ENCODE measurements at regions not wholly inside any gene's neighbourhood (a gene's known extent, or its start where the extent isn't known, plus 50 kb on each side); places are given as distances from the start of the nearest gene placed in this dataset.

DNA sequence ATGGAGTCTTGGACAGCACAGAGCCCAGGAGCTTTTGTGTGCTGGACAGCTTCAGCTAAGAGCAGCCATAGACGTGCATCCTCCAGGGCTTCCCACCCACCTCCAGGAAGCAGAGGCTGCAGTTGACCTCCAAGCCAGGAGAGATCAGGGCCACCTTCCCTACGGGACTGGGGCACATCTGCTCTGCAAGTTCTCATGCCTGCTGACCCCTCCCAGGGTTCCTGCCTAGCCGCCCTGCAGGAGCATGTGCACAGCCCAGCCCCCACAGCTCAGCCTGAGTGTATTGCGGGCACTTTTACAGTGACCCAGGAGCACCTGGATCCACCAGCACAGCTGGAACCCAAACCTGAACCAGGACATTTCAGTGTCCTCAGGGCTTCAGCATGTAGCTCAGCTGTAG, 915.2 kb downstream of the RPS29 start:
- no peaks in the 10 kb centered on the region for H3K4me1 ChIP-seq (ENCODE audit: control insufficient read depth in 2 of 2, insufficient read depth in 2 of 2, low read length in 2 of 2)
- CTCF ChIA-PET = no interaction called here
- no peaks in the 10 kb centered on the region for H3K27me3 ChIP-seq (replicated peaks in 1 of 4; ENCODE audit: control extremely low read depth in 1 of 4, control insufficient read depth in 3 of 4, insufficient read depth in 4 of 4, low read length in 3 of 4)
- Mint-ChIP-seq H3K4me1 (no peaks in the 10 kb centered on the region), H3K4me3 (no peak overlapping the region), H3K9me3 (ENCODE audit: insufficient read depth) (no peaks in the 10 kb centered on the region), H3K27ac (no peak overlapping the region), H3K27me3 (no peaks in the 10 kb centered on the region)
- WGBS (ENCODE audit: insufficient coverage) = 90% methylated on average over 4 of the region's 4 CpGs
- H3K9me3 ChIP-seq (ENCODE audit: control extremely low read depth in 1 of 3, control insufficient read depth in 2 of 3, insufficient read depth in 1 of 3, low read length in 2 of 3) = peaks cover 0 to 7% (median 0%) of the 10 kb centered on the region in 3 donors
- H3K79me2 ChIP-seq (ENCODE audit: control insufficient read depth, insufficient read depth, low read length) = no peaks in the 10 kb centered on the region
- POLR2A ChIA-PET = no interaction called here
- intact Hi-C loops (cut with micrococcal nuclease) = no loop called here
- no peaks in the 10 kb centered on the region for H4K20me1 ChIP-seq (ENCODE audit: control insufficient read depth, insufficient read depth, low read length, poor library complexity, severe bottlenecking)
- DNase-seq = no peak
- H3K4me2 ChIP-seq (replicated peaks; ENCODE audit: low read depth, low read length, poor library complexity, severe bottlenecking) = no peak overlapping the region
- H3K4me3 ChIP-seq (ENCODE audit: control extremely low read depth in 1 of 5, extremely low read depth in 1 of 5, insufficient read depth in 1 of 5, low read depth in 2 of 5, low read length in 4 of 5) = no peak overlapping the region
- ATAC-seq (ENCODE audit: low read depth) = no peak
- no peak overlapping the region for H3K27ac ChIP-seq (ENCODE audit: low read length in 2 of 2)
- no peak overlapping the region for H3K9ac ChIP-seq (ENCODE audit: low read length)
- H3K36me3 ChIP-seq (replicated peaks in 1 of 2; ENCODE audit: control extremely low read depth in 1 of 2, control insufficient read depth in 1 of 2, extremely low read depth in 1 of 2, insufficient read depth in 2 of 2, low read length in 1 of 2) = no peaks in the 10 kb centered on the region
- H2AFZ ChIP-seq (ENCODE audit: insufficient read depth, low read depth, low read length, poor library complexity, severe bottlenecking) = no peak overlapping the region
- TF ChIP-seq, protein P1, sequence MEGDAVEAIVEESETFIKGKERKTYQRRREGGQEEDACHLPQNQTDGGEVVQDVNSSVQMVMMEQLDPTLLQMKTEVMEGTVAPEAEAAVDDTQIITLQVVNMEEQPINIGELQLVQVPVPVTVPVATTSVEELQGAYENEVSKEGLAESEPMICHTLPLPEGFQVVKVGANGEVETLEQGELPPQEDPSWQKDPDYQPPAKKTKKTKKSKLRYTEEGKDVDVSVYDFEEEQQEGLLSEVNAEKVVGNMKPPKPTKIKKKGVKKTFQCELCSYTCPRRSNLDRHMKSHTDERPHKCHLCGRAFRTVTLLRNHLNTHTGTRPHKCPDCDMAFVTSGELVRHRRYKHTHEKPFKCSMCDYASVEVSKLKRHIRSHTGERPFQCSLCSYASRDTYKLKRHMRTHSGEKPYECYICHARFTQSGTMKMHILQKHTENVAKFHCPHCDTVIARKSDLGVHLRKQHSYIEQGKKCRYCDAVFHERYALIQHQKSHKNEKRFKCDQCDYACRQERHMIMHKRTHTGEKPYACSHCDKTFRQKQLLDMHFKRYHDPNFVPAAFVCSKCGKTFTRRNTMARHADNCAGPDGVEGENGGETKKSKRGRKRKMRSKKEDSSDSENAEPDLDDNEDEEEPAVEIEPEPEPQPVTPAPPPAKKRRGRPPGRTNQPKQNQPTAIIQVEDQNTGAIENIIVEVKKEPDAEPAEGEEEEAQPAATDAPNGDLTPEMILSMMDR (IDR thresholded peaks at IDR 0.05) = no peak
- TF ChIP-seq EZH2 (IDR thresholded peaks at IDR 0.05; ENCODE audit: borderline replicate concordance, insufficient read depth, low read depth, low read length, poor library complexity, severe bottlenecking) = no peak

DNA sequence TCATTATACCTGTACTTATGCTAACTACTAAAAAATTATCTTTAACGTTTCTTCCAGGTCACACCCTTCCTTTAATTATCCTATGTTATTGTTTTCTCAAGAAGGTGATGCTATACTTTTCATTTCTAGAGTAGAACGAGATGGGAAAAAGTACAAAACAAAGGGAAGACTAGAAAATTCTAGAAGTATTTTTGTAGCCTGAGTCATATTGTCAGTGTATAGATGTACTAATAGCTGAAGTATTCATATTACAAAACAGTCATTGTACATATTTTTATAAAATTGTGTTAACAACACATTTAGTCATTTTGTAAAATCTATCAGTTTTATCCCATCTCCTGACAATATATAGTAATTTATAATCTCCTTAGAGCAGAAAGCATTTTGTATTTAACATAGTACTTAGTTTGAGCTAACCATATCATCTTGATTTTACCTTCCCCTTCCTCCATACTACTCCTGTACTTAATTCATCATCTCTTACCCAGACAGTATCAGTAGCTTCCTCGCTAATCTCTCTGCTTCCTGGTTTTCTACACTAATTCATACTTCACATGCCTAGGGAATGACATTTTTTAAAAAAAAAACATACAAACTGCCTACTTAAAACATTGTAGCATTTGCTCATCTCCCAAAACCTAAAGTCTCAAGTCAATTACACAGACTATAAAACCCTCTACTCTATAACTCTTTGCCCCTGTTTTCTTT, 920.9 kb downstream of the RPS29 start:
- intact Hi-C loops (cut with micrococcal nuclease) = no loop called here
- 88% methylated on average over 1 of the region's 3 CpGs for WGBS (ENCODE audit: insufficient coverage)
- POLR2A ChIA-PET = no interaction called here

More for the DNA sequence above, 920.9 kb downstream of the RPS29 start:
- no peak overlapping the region for H3K4me2 ChIP-seq (replicated peaks; ENCODE audit: low read depth, low read length, poor library complexity, severe bottlenecking)
- H3K4me1 ChIP-seq (ENCODE audit: control insufficient read depth in 2 of 2, insufficient read depth in 2 of 2, low read length in 2 of 2) = no peaks in the 10 kb centered on the region
- H3K79me2 ChIP-seq (ENCODE audit: control insufficient read depth, insufficient read depth, low read length) = no peaks in the 10 kb centered on the region
- Mint-ChIP-seq H3K27me3 (no peaks in the 10 kb centered on the region), H3K27ac (no peak overlapping the region), H3K4me3 (no peak overlapping the region), H3K9me3 (ENCODE audit: insufficient read depth) (no peaks in the 10 kb centered on the region), H3K4me1 (no peaks in the 10 kb centered on the region)
- peaks cover 0 to 2% (median 0%) of the 10 kb centered on the region in 3 donors for H3K9me3 ChIP-seq (ENCODE audit: control extremely low read depth in 1 of 3, control insufficient read depth in 2 of 3, insufficient read depth in 1 of 3, low read length in 2 of 3)
- H3K27me3 ChIP-seq (replicated peaks in 1 of 4; ENCODE audit: control extremely low read depth in 1 of 4, control insufficient read depth in 3 of 4, insufficient read depth in 4 of 4, low read length in 3 of 4) = no peaks in the 10 kb centered on the region
- no peak overlapping the region for H3K9ac ChIP-seq (ENCODE audit: low read length)
- DNase-seq (no peak), ATAC-seq (ENCODE audit: low read depth) (no peak)
- no peak for TF ChIP-seq EZH2 (IDR thresholded peaks at IDR 0.05; ENCODE audit: borderline replicate concordance, insufficient read depth, low read depth, low read length, poor library complexity, severe bottlenecking)
- TF ChIP-seq, protein P1 (IDR thresholded peaks at IDR 0.05) = no peak
- no peak overlapping the region for H2AFZ ChIP-seq (ENCODE audit: insufficient read depth, low read depth, low read length, poor library complexity, severe bottlenecking)
- no peaks in the 10 kb centered on the region for H4K20me1 ChIP-seq (ENCODE audit: control insufficient read depth, insufficient read depth, low read length, poor library complexity, severe bottlenecking)
- H3K4me3 ChIP-seq (ENCODE audit: control extremely low read depth in 1 of 5, extremely low read depth in 1 of 5, insufficient read depth in 1 of 5, low read depth in 2 of 5, low read length in 4 of 5) = no peak overlapping the region
- H3K36me3 ChIP-seq (replicated peaks in 1 of 2; ENCODE audit: control extremely low read depth in 1 of 2, control insufficient read depth in 1 of 2, extremely low read depth in 1 of 2, insufficient read depth in 2 of 2, low read length in 1 of 2) = no peaks in the 10 kb centered on the region
- CTCF ChIA-PET = no interaction called here
- no peak overlapping the region for H3K27ac ChIP-seq (ENCODE audit: low read length in 2 of 2)
